Cortex of kidney (tissue), 1 donor: ENCODE measurements at regions not wholly inside any gene's neighbourhood (a gene's known extent, or its start where the extent isn't known, plus 50 kb on each side); places are given as distances from the start of the nearest gene placed in this dataset.
"Not testable (repeated sequence)": the region's sequence is repeated elsewhere in the genome, so short reads cannot be mapped to it uniquely, and the experiment has no call there.

ENCODE experiments used
- DNase-seq: peaks from one replicate; lab custom pipeline; 2025; lab: John Stamatoyannopoulos, UW

- DNase-seq: not testable (repeated sequence)
Observed at GRCh38 chr2:131672471-131673399, 145.0 kb downstream of the CCDC74A start.

GRCh38 chr2:131673400-131674173 lies 145.9 kb downstream of the CCDC74A start:
- peak; percentile 20 for DNase-seq

- no peak for DNase-seq
Observed at GRCh38 chr2:131674174-131674507, 146.5 kb downstream of the CCDC74A start.

- not testable (repeated sequence) for DNase-seq
Observed at GRCh38 chr2:131681611-131682121, 154.0 kb downstream of the CCDC74A start.

GRCh38 chr2:131682122-131682944 lies 154.6 kb downstream of the CCDC74A start:
- no peak for DNase-seq

- DNase-seq: not testable (repeated sequence)
Observed at GRCh38 chr2:131682945-131683330, 155.2 kb downstream of the CCDC74A start.

GRCh38 chr2:131684631-131685316 lies 157.1 kb downstream of the CCDC74A start:
- not testable (repeated sequence) for DNase-seq

- DNase-seq: not testable (repeated sequence)
Observed at GRCh38 chr2:131686164-131686893, 158.6 kb downstream of the CCDC74A start.

GRCh38 chr2:131686894-131687238 lies 159.2 kb downstream of the CCDC74A start:
- DNase-seq: not testable (repeated sequence)

- not testable (repeated sequence) for DNase-seq
Observed at GRCh38 chr2:131689066-131689465, 161.4 kb downstream of the CCDC74A start.

GRCh38 chr2:131711268-131711667 lies 183.6 kb downstream of the CCDC74A start:
- not testable (repeated sequence) for DNase-seq

GRCh38 chr2:131717907-131718306 lies 190.2 kb downstream of the CCDC74A start:
- not testable (repeated sequence) for DNase-seq

GRCh38 chr2:131721163-131721562 lies 193.5 kb downstream of the CCDC74A start:
- not testable (repeated sequence) for DNase-seq

GRCh38 chr2:131722256-131722655 lies 194.6 kb downstream of the CCDC74A start:
- not testable (repeated sequence) for DNase-seq

- DNase-seq: no peak
Observed at GRCh38 chr2:131724019-131724418, 196.3 kb downstream of the CCDC74A start.

- not testable (repeated sequence) for DNase-seq
Observed at GRCh38 chr2:131728451-131728850, 200.8 kb downstream of the CCDC74A start.

- DNase-seq: not testable (repeated sequence)
Observed at GRCh38 chr2:131733530-131733929, 205.8 kb downstream of the CCDC74A start.

GRCh38 chr2:131736406-131736805 lies 208.7 kb downstream of the CCDC74A start:
- DNase-seq: not testable (repeated sequence)

GRCh38 chr2:131738533-131738932 lies 210.8 kb downstream of the CCDC74A start:
- not testable (repeated sequence) for DNase-seq

GRCh38 chr2:131738996-131739434 lies 211.3 kb downstream of the CCDC74A start:
- not testable (repeated sequence) for DNase-seq
